Natural killer cell (primary cell): ENCODE measurements at regions not wholly inside any gene's neighbourhood (a gene's known extent, or its start where the extent isn't known, plus 50 kb on each side); places are given as distances from the start of the nearest gene placed in this dataset.

Source experiments
- ATAC-seq, 3 donors: fragments of 150-1000 bp in 2 of 3; fragments of 200-7000 bp in 1 of 3; cut with Tn5 transposase; 1 replicate in 1 of 3; 2 replicates in 2 of 3; pipeline ENCODE4 v1.10.0; 2021; ENCODE audit warnings: mild to moderate bottlenecking in 2 of 3, moderate library complexity in 2 of 3
- DNase-seq, 2 donors: peaks; one replicate each; pipeline versions ENCODE4 v3.0.0 to v3.0.0-alpha.2; 2013 to 2021; ENCODE audit warnings: mixed read lengths in 1 of 2
- H3K27ac ChIP-seq: one replicate; pipeline ENCODE4 v1.5.1; 2013; ENCODE audit warnings: mild to moderate bottlenecking, low read length
- H3K27me3 ChIP-seq: one replicate; pipeline ENCODE4 v1.6.1; 2013; ENCODE audit warnings: low read length; ENCODE audit not compliant: control insufficient read depth, insufficient read depth
- H3K36me3 ChIP-seq: one replicate; pipeline ENCODE4 v1.6.1; 2013; ENCODE audit warnings: low read length; ENCODE audit not compliant: control insufficient read depth, insufficient read depth
- H3K4me1 ChIP-seq: one replicate; pipeline ENCODE4 v1.6.1; 2013; ENCODE audit warnings: low read length; ENCODE audit not compliant: control insufficient read depth, insufficient read depth
- H3K4me3 ChIP-seq: one replicate; pipeline ENCODE4 v1.5.1; 2013; ENCODE audit warnings: low read length
- H3K9me3 ChIP-seq: one replicate; pipeline ENCODE4 v1.6.1; 2013; ENCODE audit warnings: low read length; ENCODE audit not compliant: control insufficient read depth, insufficient read depth
- H3K27ac Mint-ChIP-seq, 2 donors: one replicate each; pipeline ENCODE4 v1.8.0; 2022; ENCODE audit warnings: mild to moderate bottlenecking in 2 of 2, mixed read lengths in 2 of 2, moderate library complexity in 1 of 2
- H3K27me3 Mint-ChIP-seq, 2 donors: one replicate each; pipeline ENCODE4 v1.8.0; 2022; ENCODE audit warnings: low read depth in 2 of 2, mixed read lengths in 2 of 2
- H3K36me3 Mint-ChIP-seq: one replicate; pipeline ENCODE4 v1.8.0; 2022; ENCODE audit warnings: mixed read lengths
- H3K4me1 Mint-ChIP-seq, 2 donors: one replicate each; pipeline ENCODE4 v1.8.0; 2022; ENCODE audit warnings: mixed read lengths in 2 of 2
- H3K4me3 Mint-ChIP-seq: one replicate; pipeline ENCODE4 v1.8.0; 2022; ENCODE audit warnings: mild to moderate bottlenecking, moderate library complexity, mixed read lengths
- H3K9me3 Mint-ChIP-seq, 2 donors: one replicate each; pipeline ENCODE4 v1.8.0; 2022; ENCODE audit warnings: mixed read lengths in 2 of 2
- WGBS: methylation state at CpG from one replicate; pipeline ENCODE4 v1.1.7; 2013; ENCODE audit warnings: missing lambda C conversion rate; ENCODE audit not compliant: insufficient coverage; 5-methylcytosine and 5-hydroxymethylcytosine counted together
- intact Hi-C: fragments of 100-400 bp; cut with micrococcal nuclease; formaldehyde crosslinking; loops from one replicate; pipeline ENCODE4 v1.14.2; 2022
- TF ChIP-seq, protein P1 (sequence below): fragments of 200-600 bp; IDR thresholded peaks from one replicate; pipeline ENCODE4 v1.8.0; 2022; ENCODE audit warnings: antibody characterized with exemption

DNA sequence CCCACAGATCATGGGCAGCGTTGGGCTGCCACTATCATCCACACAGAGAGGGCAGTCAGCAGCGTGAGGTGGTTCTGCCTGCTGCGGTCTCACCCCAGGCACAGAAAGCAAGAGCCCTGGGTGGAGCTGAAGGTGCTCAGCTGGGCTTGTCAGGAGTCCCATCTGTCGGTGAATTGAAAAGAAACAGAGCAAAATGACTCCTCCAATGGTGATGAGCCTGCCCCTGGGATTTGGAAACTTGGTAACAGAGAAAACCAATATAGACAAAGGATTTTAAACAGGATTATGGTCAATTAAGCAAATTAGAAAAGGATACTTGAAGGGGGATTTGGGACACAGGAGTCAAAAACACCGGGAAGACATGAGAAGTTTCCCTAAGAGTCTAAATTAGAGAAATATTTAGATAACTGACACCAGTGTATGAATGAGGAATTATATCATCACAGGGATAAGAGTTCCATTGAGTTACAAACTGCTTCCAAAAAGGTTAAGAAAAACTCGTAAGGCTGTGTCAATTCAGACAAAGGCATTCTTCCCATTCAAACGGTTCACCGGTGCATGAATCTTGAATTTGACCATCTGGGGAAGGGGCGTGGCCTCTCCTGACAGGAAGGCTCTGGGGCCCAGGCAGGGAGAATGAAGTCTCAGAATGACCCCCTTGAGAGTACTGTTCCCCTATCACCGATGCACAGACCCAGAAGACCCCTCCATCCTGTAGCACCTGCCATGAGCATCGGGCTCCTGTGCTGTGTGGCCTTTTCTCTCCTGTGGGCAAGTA is 70.0 kb upstream of the PRSS58 start:
- WGBS = 49% methylated on average over 11 of the region's 11 CpGs
- TF ChIP-seq, protein P1, sequence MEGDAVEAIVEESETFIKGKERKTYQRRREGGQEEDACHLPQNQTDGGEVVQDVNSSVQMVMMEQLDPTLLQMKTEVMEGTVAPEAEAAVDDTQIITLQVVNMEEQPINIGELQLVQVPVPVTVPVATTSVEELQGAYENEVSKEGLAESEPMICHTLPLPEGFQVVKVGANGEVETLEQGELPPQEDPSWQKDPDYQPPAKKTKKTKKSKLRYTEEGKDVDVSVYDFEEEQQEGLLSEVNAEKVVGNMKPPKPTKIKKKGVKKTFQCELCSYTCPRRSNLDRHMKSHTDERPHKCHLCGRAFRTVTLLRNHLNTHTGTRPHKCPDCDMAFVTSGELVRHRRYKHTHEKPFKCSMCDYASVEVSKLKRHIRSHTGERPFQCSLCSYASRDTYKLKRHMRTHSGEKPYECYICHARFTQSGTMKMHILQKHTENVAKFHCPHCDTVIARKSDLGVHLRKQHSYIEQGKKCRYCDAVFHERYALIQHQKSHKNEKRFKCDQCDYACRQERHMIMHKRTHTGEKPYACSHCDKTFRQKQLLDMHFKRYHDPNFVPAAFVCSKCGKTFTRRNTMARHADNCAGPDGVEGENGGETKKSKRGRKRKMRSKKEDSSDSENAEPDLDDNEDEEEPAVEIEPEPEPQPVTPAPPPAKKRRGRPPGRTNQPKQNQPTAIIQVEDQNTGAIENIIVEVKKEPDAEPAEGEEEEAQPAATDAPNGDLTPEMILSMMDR = no peak
- Mint-ChIP-seq H3K9me3 (no peaks in the 10 kb centered on the region), H3K27me3 (peaks cover 19 to 22% of the 10 kb centered on the region in 2 donors), H3K4me3 (no peak overlapping the region), H3K27ac (no peak overlapping the region), H3K4me1 (no peaks in the 10 kb centered on the region), H3K36me3 (no peaks in the 10 kb centered on the region)
- H3K27ac ChIP-seq = no peak overlapping the region
- no peaks in the 10 kb centered on the region for H3K4me1 ChIP-seq
- no peak overlapping the region for H3K4me3 ChIP-seq
- DNase-seq (no peak), ATAC-seq (no peak)
- H3K36me3 ChIP-seq = no peaks in the 10 kb centered on the region
- no peaks in the 10 kb centered on the region for H3K9me3 ChIP-seq
- peaks cover 2% of the 10 kb centered on the region for H3K27me3 ChIP-seq
- intact Hi-C loops = no loop called here

- ATAC-seq (peak in 1 of 3 donors; percentile 39), DNase-seq (peak in 1 of 2 donors; percentile 69)
- no peak overlapping the region for H3K4me3 Mint-ChIP-seq
- intact Hi-C loops = no loop called here
- H3K4me3 ChIP-seq = no peak overlapping the region
- H3K36me3 Mint-ChIP-seq = no peaks in the 10 kb centered on the region
- 13% methylated on average over 4 of the region's 4 CpGs for WGBS
- H3K9me3 ChIP-seq = no peaks in the 10 kb centered on the region
- no peaks in the 10 kb centered on the region for H3K27me3 ChIP-seq
- H3K9me3 Mint-ChIP-seq = no peaks in the 10 kb centered on the region
- H3K36me3 ChIP-seq = no peaks in the 10 kb centered on the region
- H3K4me1 ChIP-seq = no peaks in the 10 kb centered on the region
- TF ChIP-seq, protein P1 = no peak
- no peak overlapping the region for H3K27ac ChIP-seq
- no peak overlapping the region for H3K27ac Mint-ChIP-seq
- H3K4me1 Mint-ChIP-seq = no peaks in the 10 kb centered on the region
- peaks cover 11 to 14% of the 10 kb centered on the region in 2 donors for H3K27me3 Mint-ChIP-seq
Measured at GRCh38 chr7:142323706-142324105, 65.8 kb upstream of the PRSS58 start.

DNA sequence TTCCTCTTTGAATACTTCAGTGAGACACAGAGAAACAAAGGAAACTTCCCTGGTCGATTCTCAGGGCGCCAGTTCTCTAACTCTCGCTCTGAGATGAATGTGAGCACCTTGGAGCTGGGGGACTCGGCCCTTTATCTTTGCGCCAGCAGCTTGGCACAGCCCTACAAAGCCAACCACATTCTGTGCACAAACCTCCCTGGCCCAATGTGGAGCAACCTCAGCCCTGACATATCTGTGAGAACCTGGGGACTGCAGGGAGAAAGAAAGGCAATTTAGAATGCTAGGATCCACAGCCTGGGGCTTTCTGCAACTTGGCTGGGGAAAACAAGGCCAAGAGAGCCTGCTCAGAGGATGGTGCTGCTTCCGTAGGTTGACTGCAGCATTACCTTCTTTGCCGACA is 63.5 kb upstream of the PRSS58 start:
- 46% methylated on average over 7 of the region's 7 CpGs for WGBS
- H3K9me3 Mint-ChIP-seq = no peaks in the 10 kb centered on the region
- ATAC-seq = no peak
- no peak overlapping the region for H3K27ac Mint-ChIP-seq
- peaks cover 6 to 11% of the 10 kb centered on the region in 2 donors for H3K27me3 Mint-ChIP-seq
- no peaks in the 10 kb centered on the region for H3K4me1 Mint-ChIP-seq
- no peaks in the 10 kb centered on the region for H3K4me1 ChIP-seq
- DNase-seq = no peak
- H3K9me3 ChIP-seq = no peaks in the 10 kb centered on the region
- no peak overlapping the region for H3K4me3 Mint-ChIP-seq
- intact Hi-C loops = no loop called here
- H3K4me3 ChIP-seq = no peak overlapping the region
- H3K27ac ChIP-seq = no peak overlapping the region
- H3K27me3 ChIP-seq = no peaks in the 10 kb centered on the region
- TF ChIP-seq, protein P1 = no peak
- H3K36me3 Mint-ChIP-seq = no peaks in the 10 kb centered on the region
- H3K36me3 ChIP-seq = no peaks in the 10 kb centered on the region

DNA sequence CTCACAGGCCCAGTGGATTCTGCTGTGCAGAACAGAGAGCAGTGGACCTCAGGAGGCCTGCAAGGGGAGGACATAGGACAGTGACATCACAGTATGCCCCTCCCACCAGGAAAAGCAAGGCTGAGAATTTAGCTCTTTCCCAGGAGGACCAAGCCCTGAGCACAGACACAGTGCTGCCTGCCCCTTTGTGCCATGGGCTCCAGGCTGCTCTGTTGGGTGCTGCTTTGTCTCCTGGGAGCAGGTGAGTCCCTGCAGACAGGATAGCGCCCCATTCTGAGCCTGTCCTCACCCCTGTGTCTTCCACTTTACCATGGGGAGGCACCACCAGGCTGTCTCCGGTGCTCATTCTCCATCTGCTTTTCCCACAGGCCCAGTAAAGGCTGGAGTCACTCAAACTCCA is 63.0 kb upstream of the PRSS58 start:
- Mint-ChIP-seq H3K9me3 (no peaks in the 10 kb centered on the region), H3K4me3 (no peak overlapping the region), H3K36me3 (no peaks in the 10 kb centered on the region), H3K27ac (no peak overlapping the region), H3K4me1 (no peaks in the 10 kb centered on the region), H3K27me3 (peaks cover 6 to 11% of the 10 kb centered on the region in 2 donors)
- no peaks in the 10 kb centered on the region for H3K27me3 ChIP-seq
- H3K36me3 ChIP-seq = no peaks in the 10 kb centered on the region
- DNase-seq = no peak
- TF ChIP-seq, protein P1 = no peak
- ATAC-seq = no peak
- WGBS = 92% methylated on average over 2 of the region's 2 CpGs
- intact Hi-C loops = no loop called here
- no peak overlapping the region for H3K27ac ChIP-seq
- no peak overlapping the region for H3K4me3 ChIP-seq
- H3K4me1 ChIP-seq = no peaks in the 10 kb centered on the region
- no peaks in the 10 kb centered on the region for H3K9me3 ChIP-seq
